Stimulated activated CD4-positive, alpha-beta T cell treated with anti-CD3 and anti-CD28 coated beads, Interleukin-15, amount 100 ng/mL, for 48 hours (primary cell): ENCODE measurements at regions not wholly inside any gene's neighbourhood (a gene's known extent, or its start where the extent isn't known, plus 50 kb on each side); places are given as distances from the start of the nearest gene placed in this dataset.
"Not testable (repeated sequence)": the region's sequence is repeated elsewhere in the genome, so short reads cannot be mapped to it uniquely, and the experiment has no call there.

Experiments
- DNase-seq, 2 donors: peaks; one replicate each; pipeline ENCODE4 v3.0.0-alpha.2; 2020; ENCODE audit warnings: low read depth in 2 of 2

DNA sequence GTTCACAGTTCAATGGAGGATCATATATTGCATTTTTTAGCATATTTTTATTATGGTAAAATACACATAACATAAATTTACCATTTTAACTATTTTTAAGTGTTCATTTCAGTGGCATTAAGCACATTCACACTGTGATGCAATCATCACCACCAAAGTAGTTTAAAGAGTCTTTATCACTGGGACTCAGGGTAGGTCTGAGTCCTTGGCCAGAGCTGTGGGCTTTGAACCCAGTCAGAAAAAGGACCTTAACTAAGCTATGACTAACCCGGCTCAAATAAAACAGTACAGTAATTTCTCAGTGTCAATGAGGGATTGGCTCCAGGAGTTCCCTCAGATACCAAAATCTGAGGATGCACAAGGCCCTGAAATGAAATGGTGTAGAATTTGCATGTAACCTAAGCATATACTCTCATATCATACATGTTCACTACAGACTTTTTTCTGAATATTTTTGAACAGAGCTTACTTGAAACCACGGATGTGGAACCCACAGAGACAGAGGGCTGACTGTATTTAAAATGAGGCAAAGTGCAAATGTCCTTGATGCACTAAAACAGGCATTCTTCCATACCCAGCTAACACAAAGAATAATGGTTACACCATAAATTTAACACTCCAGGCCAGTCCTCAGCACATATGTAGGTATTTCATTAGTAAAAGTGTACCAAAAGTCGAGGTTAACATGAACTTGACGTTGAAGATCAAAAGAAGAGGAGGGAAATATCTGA, 246.2 kb downstream of the LNPK start:
- DNase-seq: no peak

DNA sequence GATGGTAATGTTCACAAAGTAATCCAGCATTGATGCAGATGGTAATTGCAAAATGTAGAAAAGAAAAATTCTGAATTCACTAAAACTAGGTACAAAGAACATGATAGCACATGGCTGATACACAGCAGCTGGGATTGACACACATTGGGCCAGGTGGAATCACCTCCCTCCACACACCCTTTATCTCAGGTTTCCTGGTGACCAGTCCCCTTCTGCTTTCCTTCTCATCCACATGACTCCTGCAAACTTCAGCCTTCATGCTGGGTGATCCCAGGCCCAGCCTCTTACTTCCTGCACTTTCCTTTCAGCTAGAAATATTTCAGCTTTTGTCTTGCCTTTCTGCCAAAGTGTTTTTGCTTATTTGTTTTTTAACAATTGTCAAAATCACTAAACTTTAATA, 246.9 kb downstream of the LNPK start:
- DNase-seq: no peak

DNA sequence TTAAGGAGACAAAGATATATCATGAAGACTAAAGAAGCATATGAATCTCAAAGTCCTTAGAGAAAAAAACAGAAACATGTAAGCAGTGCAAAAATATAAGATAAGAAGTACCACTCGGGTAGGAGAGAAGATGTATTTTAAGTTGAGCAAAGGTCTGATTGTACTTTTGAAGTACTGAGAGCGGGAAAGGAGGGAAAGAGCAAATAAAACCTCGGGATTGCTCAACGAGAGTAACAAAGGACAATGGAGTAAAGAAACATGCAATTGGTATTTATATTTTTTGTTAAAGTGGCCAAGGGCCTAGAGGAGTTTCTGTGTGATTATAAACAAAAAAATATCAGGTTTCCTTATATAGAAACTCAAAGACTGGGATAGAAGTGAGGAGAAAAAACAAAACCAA, 251.9 kb downstream of the LNPK start:
- no peak for DNase-seq

DNA sequence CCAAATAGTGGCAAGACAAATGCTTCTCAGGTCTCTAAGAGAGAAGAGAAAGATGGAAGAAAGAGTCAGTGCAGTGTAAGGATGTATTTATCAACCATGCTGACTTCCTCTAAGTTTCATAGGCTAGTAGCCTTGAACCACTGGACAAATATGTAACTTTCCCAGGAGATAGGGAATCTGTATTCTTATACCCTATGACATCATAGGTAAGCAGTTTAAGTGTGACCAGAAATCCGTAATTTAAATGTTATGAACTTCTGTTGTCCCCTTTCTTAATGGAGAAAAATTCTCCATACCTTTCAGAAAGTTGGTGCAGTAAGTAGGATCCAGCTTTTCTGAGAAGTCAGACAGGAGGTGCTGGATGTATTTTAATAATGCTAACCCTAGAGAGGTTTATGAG, 256.2 kb downstream of the LNPK start:
- no peak for DNase-seq

DNA sequence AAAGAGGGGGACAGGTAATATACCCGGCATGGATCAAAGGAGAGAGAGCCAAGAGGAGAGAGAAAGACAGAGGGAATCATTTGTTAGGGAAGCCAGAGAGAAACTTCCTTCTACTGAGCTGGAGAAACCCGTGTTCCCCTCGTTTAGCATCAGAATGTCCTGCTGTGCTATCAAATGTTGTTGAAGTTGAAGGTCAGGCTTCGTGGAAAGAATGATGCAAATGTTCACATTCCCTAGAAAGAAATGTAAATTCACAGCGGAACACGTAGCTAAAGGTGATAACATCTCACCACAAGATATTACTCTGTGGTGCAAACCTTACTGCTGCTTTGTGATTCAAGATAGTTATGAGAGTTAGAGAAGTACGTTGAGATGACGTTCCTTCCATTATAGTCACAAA, 258.1 kb downstream of the LNPK start:
- DNase-seq: no peak

DNA sequence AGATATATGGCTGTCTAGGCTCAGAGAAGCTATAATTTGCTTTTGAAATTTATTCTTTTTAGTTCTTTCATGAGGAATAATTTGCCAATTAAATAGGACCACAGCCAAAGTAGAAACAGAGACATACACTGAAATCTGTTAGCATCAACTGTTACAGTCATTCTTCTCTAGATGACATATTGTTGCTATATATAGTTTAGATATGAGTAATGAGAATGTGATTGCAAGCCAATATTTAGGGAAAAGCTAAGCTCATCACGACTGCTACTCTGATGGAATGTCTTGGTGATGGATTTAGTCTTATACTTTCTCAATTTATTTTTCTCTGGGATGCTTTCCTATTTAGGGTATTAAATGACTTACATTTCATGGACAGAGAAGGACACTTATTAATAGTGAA, 259.1 kb downstream of the LNPK start:
- no peak for DNase-seq

DNA sequence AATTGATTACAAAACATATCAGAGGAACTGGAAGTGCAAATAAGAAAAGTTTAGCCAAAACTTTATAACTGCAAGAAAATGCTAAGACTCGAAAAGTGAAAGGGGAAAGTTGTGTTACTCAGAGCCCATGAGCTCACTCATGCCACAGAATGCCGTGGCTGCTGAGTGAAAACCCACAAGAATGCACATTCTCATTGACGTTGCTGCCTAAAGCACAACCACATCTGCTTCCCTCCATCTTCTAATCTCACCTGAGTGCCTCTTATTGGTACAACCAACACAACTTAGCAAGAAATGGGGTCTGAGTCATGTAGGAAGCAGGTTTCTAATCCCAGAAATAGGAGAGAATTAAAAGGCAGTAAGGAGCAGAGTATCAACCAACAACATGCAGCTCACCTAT, 259.7 kb downstream of the LNPK start:
- DNase-seq: no peak

DNA sequence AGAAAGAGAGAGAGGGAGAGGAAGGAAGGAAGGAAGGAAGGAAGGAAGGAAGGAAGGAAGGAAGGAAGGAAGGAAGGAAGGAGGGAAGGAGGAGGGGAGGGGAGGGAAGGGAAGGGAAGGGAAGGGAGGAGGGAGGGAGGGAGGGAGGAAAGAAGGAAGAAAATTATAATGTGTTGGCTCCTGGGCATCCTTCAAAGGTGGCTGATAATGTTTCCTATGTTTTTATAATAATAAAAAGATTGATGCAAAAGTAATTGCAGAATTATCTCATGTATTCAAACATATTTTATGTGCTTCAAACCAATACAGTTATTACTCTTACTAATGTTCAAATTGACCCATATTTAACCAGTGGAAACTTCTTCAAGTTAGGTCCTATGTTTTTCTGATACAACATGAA, 260.9 kb downstream of the LNPK start:
- no peak for DNase-seq

DNA sequence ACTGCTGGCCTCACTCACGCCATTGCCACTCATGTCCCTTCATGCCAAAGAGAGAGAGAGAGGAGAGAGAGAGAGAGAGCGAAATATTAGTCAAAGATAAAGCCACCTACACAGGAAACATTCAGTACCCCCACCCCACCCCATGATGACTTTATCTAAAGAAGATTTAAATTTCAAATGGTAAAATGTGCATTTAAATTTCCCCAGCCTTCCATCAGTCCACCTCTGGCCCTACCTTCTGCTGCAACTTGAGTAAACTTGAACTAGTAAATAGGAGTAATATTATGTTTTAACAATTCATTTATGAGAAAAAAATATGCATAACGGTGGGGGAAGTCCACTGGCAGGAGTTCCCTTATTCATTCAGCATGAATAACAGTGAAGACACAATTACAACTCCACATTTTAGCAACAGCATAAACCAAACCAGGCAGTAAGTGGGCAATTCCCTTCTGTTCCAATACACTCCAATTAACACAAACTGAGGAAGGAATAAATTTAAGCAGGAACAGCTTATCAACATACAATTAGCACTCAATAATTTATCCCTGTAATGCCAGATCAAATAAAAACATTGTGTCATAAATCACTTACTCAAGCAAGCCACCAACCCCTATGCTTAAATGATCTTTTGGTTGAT, 264.2 kb downstream of the LNPK start:
- no peak for DNase-seq

DNA sequence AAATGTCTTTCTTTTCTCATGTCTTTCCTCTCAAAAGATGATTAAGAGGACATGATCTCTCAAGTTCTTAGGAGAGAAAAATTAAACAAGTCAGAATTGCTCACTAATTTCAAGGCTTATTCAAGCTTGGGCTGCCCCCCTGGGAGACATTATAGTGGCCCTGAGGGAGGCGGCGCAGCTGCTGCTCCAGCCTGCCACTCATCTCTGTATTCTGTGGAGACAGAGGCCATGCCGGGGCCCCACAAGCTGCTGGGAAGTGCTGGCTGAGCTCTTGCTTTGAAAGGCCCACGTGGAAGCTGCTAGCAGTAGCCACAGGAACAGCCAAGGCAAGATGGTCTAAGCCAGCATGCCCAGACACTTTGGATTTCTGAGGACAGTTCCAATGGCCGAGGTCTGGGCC, 267.4 kb downstream of the LNPK start:
- no peak for DNase-seq

DNA sequence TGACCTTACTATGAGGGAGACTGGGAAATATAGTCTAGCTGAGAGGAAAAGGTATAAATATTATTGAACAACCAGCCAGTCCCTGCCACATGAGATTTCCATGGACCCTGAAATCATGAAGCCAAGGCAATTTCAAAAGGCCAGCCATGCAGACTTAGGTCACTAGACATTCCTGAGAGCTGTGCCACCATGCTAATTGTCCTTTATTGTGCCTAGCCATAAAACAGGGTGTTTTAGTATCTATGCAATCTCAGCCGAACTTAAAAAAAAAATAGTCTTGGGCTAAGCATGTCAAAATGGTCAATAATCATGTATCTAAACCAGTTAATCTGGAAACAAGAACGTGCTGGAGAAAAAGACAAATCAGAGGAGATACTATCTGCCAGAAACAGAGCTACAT, 269.5 kb downstream of the LNPK start:
- no peak for DNase-seq

DNA sequence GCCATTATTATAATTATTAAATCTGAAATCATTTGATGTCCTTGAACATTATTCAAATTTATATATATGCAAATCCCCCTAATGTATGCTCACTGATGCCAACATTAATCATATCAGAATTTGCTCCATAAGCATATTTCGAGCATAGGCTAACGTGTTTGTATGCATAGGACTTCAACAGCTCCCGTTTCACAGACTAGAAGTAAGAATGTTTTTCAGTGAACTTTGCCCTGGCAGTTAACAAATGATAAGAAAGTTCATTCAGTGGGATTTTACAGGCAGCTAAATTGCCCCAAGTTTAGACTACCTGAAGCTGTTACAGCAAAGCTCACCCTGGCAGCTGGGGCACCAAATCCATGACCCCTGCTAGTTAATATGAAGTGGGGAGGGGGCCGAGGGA, 272.0 kb downstream of the LNPK start:
- DNase-seq: no peak

DNA sequence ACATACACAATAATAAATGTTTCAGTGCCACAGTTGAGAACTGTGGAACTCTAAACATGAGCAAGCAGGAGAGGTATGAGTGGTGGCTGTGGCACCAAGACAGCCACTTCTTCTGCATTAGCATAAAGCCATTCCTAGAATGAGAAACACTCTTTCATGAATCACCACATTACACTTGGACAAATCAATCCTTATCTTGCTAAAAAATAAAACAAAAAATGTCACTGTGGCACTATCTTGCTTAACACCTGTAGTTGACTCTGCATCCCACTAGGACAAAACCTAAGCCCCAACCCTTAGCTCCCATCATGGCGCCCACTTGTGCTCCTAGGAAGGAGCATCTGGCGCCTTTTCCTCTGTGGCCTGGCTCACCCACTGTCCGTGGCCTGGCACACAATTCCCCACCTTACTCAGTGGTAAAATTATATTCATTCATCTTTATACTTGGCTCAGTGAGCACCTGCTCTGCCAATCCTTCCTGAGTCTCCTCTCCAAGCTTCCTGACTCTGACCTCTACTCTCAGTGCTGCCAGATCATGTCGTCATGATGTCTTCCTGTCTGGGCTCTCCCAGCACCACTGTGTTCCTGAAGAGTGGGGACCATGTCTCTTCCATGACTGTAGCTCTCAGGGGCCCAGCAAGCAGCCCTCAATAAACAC, 272.9 kb downstream of the LNPK start:
- DNase-seq: no peak

DNA sequence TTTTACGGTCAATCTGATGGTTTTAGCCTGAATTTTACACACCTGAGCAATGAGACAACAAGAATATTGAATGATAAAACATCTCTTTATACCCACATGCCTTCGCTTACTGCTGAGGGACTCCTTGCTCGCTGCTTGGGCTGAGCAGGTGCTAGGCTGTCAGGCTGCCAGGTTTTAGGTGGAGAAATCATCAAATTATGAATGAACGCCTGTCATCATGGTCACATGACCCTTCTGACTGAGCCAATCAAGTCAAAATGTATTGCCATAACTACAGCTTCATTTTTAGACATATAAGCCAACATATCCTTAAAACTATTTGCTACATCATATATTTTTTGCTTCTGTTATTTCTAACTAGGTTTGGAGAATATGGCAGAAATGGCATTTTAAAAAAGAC, 274.0 kb downstream of the LNPK start:
- no peak for DNase-seq

DNA sequence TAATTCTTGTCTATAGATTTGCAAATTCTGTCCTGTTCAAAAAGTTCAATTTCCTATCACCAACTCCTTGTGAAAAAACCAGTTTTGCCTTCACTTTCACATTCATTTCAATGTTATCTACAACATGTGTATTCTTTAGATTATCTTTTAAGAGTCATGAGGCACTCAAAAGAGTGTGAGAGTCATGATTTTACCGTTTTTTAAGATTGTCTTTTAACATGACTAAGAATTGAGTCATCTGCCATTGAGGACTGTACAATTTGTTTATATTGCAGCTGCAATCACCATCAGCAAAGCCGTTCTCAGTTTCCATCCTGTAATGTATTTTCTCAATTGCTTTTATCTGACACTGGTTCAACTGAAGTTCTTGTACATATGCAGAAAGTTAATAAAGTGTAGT, 275.8 kb downstream of the LNPK start:
- no peak for DNase-seq

DNA sequence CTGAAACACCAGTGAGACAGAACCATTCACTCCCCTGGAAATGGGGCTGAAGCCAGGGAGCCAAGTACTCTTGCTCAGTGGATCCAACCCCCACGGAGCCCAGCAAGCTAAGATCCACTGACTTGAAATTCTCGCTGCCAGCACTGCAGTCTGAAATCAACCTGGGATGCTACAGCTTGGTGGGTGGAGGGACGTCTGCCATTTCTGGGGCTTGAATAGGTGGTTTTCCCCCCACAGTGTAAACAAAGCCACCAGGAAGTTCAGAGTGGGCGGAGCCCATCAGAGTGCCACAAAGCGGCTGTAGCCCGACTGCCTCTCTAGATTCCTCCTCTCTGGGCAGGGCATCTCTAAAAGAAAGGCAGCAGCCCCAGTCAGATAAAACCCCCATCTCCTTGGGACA, 292.8 kb downstream of the LNPK start:
- DNase-seq: no peak

DNA sequence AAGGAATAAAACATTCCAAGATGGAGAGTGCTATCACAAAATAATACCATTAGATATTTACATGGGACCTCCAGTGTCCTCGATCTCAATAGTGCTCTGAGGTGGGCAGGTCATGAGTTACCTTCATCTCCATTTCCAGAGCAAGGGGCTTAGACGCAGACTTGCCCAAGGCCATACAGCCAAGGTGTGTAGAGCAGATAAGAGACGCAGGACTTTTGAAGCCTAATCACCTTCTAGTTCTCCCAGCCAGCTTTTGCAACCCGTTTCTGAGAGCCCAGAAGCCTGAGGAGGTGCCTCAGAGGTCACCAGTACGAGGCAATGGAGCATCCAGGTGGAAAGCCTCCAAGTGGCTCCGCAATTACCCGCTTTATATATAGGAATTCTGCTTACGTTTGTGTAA, 294.7 kb downstream of the LNPK start:
- no peak for DNase-seq

DNA sequence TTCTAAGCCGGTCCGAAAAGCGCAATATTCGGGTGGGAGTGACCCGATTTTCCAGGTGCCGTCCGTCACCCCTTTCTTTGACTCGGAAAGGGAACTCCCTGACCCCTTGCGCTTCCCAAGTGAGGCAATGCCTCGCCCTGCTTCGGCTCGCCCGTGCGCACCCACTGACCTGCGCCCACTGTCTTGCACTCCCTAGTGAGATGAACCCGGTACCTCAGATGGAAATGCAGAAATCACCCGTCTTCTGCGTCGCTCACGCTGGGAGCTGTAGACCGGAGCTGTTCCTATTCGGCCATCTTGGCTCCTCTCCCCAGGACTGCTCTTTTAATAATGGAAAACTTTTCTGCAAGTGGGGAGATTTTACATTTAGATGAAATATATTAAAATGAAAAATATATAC, 297.5 kb downstream of the LNPK start:
- DNase-seq: not testable (repeated sequence)

DNA sequence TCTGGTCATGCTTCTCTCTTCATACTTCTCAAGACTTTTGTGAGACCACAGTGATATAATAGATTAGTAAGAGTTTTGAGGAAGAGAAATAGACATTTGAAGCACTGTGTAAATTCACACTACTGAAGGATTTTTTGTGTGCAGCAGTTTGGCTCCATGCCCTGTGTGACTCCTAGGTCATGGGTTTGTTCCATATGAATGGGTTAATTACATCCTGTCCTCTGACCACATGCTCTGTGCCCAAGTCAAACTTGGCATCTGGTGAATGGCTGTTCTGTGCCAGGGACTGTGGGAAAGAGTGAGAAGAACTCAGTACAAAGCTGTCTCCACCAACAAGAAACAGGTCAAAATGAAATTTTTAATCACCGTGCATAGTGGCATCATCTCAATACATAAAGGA, 304.0 kb downstream of the LNPK start:
- no peak for DNase-seq

DNA sequence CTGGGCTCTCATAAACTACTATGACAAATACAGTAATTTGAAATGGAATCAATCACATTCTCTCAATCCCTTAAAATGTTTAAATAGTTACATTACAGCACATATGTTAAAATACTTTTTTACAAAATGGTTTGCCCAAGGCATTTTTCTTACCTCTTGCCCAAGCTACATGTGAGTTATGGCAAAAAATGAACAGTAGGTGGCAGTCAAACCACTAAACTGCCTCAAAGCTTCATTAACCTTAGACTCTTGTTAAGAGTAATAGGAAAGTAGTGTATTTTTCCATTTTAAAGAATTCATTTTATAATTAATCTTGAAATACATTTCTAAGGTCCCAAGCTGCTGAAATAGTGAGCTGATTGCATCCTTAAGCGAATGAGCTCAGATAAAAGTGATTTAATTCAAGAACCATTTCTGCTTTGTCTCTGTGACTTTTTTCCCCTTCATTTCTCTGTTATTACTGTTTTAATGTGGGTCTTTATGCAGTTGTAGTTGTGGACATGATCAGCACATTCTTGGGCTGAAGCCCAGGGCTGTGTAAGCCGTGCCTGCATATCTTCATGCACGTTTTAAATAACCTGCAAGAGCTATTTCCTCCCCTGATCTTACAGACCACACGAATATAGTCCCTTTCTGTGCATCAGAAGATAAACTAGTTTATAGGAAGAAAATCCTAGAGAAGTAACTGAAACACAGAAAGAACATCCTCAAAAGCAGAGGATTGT, 311.8 kb downstream of the LNPK start:
- DNase-seq: peak in 1 of 2 donors; percentile 8

DNA sequence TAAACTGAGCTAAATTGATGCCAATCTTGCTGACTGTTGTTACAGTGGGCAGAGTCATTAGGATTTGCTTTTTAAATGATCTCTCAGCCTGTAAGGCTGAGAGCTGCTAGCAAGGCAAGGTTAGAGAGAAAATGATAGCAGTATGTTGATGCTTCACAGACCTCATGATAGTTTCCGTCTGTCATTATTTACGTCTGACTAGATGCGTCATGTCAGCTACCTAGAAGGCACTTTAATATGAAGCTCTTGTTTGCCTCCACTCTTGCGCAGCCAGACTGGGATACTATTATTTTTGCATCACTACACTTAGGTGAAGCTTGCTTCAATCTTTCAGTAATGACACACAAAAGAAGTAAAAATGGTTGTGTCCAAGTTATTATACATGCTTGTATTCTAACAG, 313.8 kb downstream of the LNPK start:
- DNase-seq: no peak

DNA sequence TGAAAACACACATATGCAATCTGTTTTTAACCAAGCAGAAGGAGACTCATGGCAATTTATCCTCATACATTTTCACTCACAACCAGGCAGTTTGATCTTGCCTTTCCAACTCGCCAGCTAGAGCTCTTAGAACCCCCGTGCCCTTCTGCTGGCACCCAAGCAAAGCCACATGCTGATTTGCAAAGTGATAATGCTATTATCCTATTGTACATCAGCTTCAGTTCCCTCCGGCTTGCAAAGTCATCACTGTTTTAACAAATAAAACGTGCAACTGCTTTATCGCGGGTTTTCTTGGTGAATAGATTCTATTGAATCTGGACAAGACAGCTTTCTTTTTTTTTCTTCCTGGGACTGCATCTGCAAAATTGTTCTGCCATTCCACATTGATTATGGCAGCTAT, 314.6 kb downstream of the LNPK start:
- no peak for DNase-seq

DNA sequence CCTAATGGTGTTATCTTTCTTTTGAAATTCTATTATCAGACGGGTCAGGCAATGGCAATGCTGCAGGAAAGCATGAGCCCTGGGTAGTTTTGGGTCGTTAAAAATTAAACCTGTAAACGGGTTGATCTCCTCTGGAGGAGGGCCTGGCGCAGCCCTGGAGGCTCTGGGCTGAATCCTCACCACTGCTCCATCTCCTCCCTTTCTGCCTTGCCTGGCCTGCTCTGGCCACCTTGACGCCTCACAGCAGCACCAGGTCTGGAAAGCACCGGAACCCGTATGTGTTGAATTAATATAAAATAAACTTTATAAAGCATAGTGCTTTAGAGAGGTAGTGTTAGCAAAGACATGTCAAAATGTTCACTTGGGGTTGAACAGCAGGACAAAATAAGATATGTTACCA, 316.1 kb downstream of the LNPK start:
- no peak for DNase-seq
